ENCODE measurements at regions not wholly inside any gene's neighbourhood (a gene's known extent, or its start where the extent isn't known, plus 50 kb on each side); places are given as distances from the start of the nearest gene placed in this dataset.

GRCh38 chr4:23005691-23006090, 313.0 kb downstream of the GBA3 start:
- no peak for DNase-seq

- peak; percentile 48 for DNase-seq
Measured at GRCh38 chr4:23001478-23001877, 308.7 kb downstream of the GBA3 start.

- peak; percentile 18 for DNase-seq
Measured at GRCh38 chr4:22999419-22999818, 306.7 kb downstream of the GBA3 start.

GRCh38 chr4:22997358-22998224, 304.9 kb downstream of the GBA3 start:
- no peak for DNase-seq

GRCh38 chr4:22991576-22991975, 298.8 kb downstream of the GBA3 start:
- no peak for DNase-seq

GRCh38 chr4:22988526-22988925, 295.8 kb downstream of the GBA3 start:
- DNase-seq, result no peak

- no peak for DNase-seq
Measured at GRCh38 chr4:22987870-22988269, 295.1 kb downstream of the GBA3 start.

- no peak for DNase-seq
Measured at GRCh38 chr4:22986881-22987280, 294.1 kb downstream of the GBA3 start.

GRCh38 chr4:22986262-22986661, 293.5 kb downstream of the GBA3 start:
- no peak for DNase-seq

- DNase-seq, result no peak
Measured at GRCh38 chr4:22984390-22984789, 291.7 kb downstream of the GBA3 start.

GRCh38 chr4:22978656-22979055, 285.9 kb downstream of the GBA3 start:
- DNase-seq, result no peak

GRCh38 chr4:22970665-22971064, 277.9 kb downstream of the GBA3 start:
- no peak for DNase-seq

GRCh38 chr4:22969287-22969896, 276.7 kb downstream of the GBA3 start:
- no peak for DNase-seq

- DNase-seq, result peak; percentile 33
Measured at GRCh38 chr4:22962295-22962694, 269.6 kb downstream of the GBA3 start.

GRCh38 chr4:22959483-22959882, 266.7 kb downstream of the GBA3 start:
- DNase-seq, result no peak

- no peak for DNase-seq
Measured at GRCh38 chr4:22957774-22958309, 265.1 kb downstream of the GBA3 start.

- no peak for DNase-seq
Measured at GRCh38 chr4:22949161-22949855, 256.6 kb downstream of the GBA3 start.

- DNase-seq, result no peak
Measured at GRCh38 chr4:22947851-22948250, 255.1 kb downstream of the GBA3 start.

GRCh38 chr4:22942920-22943559, 250.3 kb downstream of the GBA3 start:
- no peak for DNase-seq

- DNase-seq, result no peak
Measured at GRCh38 chr4:22941688-22942375, 249.1 kb downstream of the GBA3 start.

GRCh38 chr4:22932326-22932725, 239.6 kb downstream of the GBA3 start:
- no peak for DNase-seq

GRCh38 chr4:22922426-22922825, 229.7 kb downstream of the GBA3 start:
- DNase-seq, result no peak
